ENCODE measurements at regions not wholly inside any gene's neighbourhood (a gene's known extent, or its start where the extent isn't known, plus 50 kb on each side); places are given as distances from the start of the nearest gene placed in this dataset.

- Histone ChIP-seq H3K4me3 (ENCODE audit: low read length in 2 of 2) (no peak overlapping the region), H3K36me3 (ENCODE audit: insufficient read depth, low read length) (no peaks in the 10 kb centered on the region), H3K9me3 (ENCODE audit: control insufficient read depth in 1 of 2, low read length in 2 of 2) (no peaks in the 10 kb centered on the region), H3K27me3 (ENCODE audit: insufficient read depth, low read length) (no peaks in the 10 kb centered on the region), H3K4me1 (ENCODE audit: insufficient read depth, low read length) (no peaks in the 10 kb centered on the region), H3K27ac (ENCODE audit: low read depth, low read length) (no peak overlapping the region)
- peaks cover 0 to 2% (median 0%) of the 10 kb centered on the region in 8 donors for H3K9me3 Mint-ChIP-seq
- H3K27ac Mint-ChIP-seq, result no peak overlapping the region
- H3K4me3 Mint-ChIP-seq, result no peak overlapping the region
- ChIA-PET CTCF (ENCODE audit: partially characterized antibody) (no interaction called here), POLR2A (ENCODE audit: partially characterized antibody) (no interaction called here)
- no peak for DNase-seq
- intact Hi-C loops (cut with micrococcal nuclease), result no loop called here
- peaks cover 0 to 1% of the 10 kb centered on the region in 2 donors for H3K27me3 Mint-ChIP-seq
- H3K4me1 Mint-ChIP-seq, result no peaks in the 10 kb centered on the region
- H3K36me3 Mint-ChIP-seq, result no peaks in the 10 kb centered on the region
These were observed 311.0 kb downstream of the HLX start for GRCh38 chr1:221190249-221190648.

- H3K27ac ChIP-seq (ENCODE audit: low read depth, low read length), result no peak overlapping the region
- H3K4me3 Mint-ChIP-seq, result no peak overlapping the region
- no peaks in the 10 kb centered on the region for H3K4me1 ChIP-seq (ENCODE audit: insufficient read depth, low read length)
- no peak overlapping the region for H3K4me3 ChIP-seq (ENCODE audit: low read length in 2 of 2)
- intact Hi-C loops (cut with micrococcal nuclease), result no loop called here
- H3K9me3 ChIP-seq (ENCODE audit: control insufficient read depth in 1 of 2, low read length in 2 of 2), result no peaks in the 10 kb centered on the region
- DNase-seq, result no peak
- no peaks in the 10 kb centered on the region for H3K27me3 ChIP-seq (ENCODE audit: insufficient read depth, low read length)
- POLR2A ChIA-PET (ENCODE audit: partially characterized antibody), result no interaction called here
- no peaks in the 10 kb centered on the region for H3K36me3 ChIP-seq (ENCODE audit: insufficient read depth, low read length)
- no peaks in the 10 kb centered on the region for H3K4me1 Mint-ChIP-seq
- H3K36me3 Mint-ChIP-seq, result no peaks in the 10 kb centered on the region
- no peaks in the 10 kb centered on the region for H3K27me3 Mint-ChIP-seq
- CTCF ChIA-PET (ENCODE audit: partially characterized antibody), result no interaction called here
- H3K27ac Mint-ChIP-seq, result no peak overlapping the region
- H3K9me3 Mint-ChIP-seq, result peaks cover 0 to 7% (median 4%) of the 10 kb centered on the region in 8 donors
These were observed 312.8 kb downstream of the HLX start for GRCh38 chr1:221192055-221192454.

GRCh38 chr1:221200464-221200863 lies 321.2 kb downstream of the HLX start:
- intact Hi-C loops (cut with micrococcal nuclease), result no loop called here

GRCh38 chr1:221201773-221202172 lies 322.5 kb downstream of the HLX start:
- Histone ChIP-seq H3K36me3 (ENCODE audit: insufficient read depth, low read length) (no peaks in the 10 kb centered on the region), H3K9me3 (ENCODE audit: control insufficient read depth in 1 of 2, low read length in 2 of 2) (no peaks in the 10 kb centered on the region), H3K4me3 (ENCODE audit: low read length in 2 of 2) (no peak overlapping the region), H3K4me1 (ENCODE audit: insufficient read depth, low read length) (no peaks in the 10 kb centered on the region), H3K27ac (ENCODE audit: low read depth, low read length) (no peak overlapping the region), H3K27me3 (ENCODE audit: insufficient read depth, low read length) (no peaks in the 10 kb centered on the region)
- Mint-ChIP-seq H3K27ac (no peak overlapping the region), H3K4me1 (no peaks in the 10 kb centered on the region), H3K4me3 (no peak overlapping the region), H3K36me3 (no peaks in the 10 kb centered on the region), H3K9me3 (peaks cover 0 to 2% (median 1%) of the 10 kb centered on the region in 8 donors), H3K27me3 (peaks cover 0 to 5% of the 10 kb centered on the region in 2 donors)
- no peak for DNase-seq
- intact Hi-C loops (cut with micrococcal nuclease), result no loop called here
- POLR2A ChIA-PET (ENCODE audit: partially characterized antibody), result no interaction called here
- CTCF ChIA-PET (ENCODE audit: partially characterized antibody), result interaction anchor here (0.7 to 1.3 kb wide), 2 partner anchors 27 to 49 kb away, joined by 3 read pairs; no protein-coding TSS in a partner anchor

More at GRCh38 chr1:221200464-221200863, 321.2 kb downstream of the HLX start:
- Histone ChIP-seq H3K36me3 (ENCODE audit: insufficient read depth, low read length) (no peaks in the 10 kb centered on the region), H3K9me3 (ENCODE audit: control insufficient read depth in 1 of 2, low read length in 2 of 2) (no peaks in the 10 kb centered on the region), H3K27me3 (ENCODE audit: insufficient read depth, low read length) (no peaks in the 10 kb centered on the region), H3K4me1 (ENCODE audit: insufficient read depth, low read length) (no peaks in the 10 kb centered on the region), H3K4me3 (ENCODE audit: low read length in 2 of 2) (no peak overlapping the region), H3K27ac (ENCODE audit: low read depth, low read length) (no peak overlapping the region)
- Mint-ChIP-seq H3K4me1 (no peaks in the 10 kb centered on the region), H3K4me3 (no peak overlapping the region), H3K27ac (no peak overlapping the region), H3K9me3 (peaks cover 0 to 7% (median 4%) of the 10 kb centered on the region in 8 donors), H3K27me3 (no peaks in the 10 kb centered on the region), H3K36me3 (no peaks in the 10 kb centered on the region)
- POLR2A ChIA-PET (ENCODE audit: partially characterized antibody), result no interaction called here
- CTCF ChIA-PET (ENCODE audit: partially characterized antibody), result interaction anchor here (0.7 kb wide), 1 partner anchor 65 kb away, joined by 4 read pairs; no protein-coding TSS in a partner anchor
- no peak for DNase-seq

- no peaks in the 10 kb centered on the region for H3K4me1 ChIP-seq (ENCODE audit: insufficient read depth, low read length)
- Mint-ChIP-seq H3K4me1 (no peaks in the 10 kb centered on the region), H3K36me3 (no peaks in the 10 kb centered on the region), H3K4me3 (no peak overlapping the region), H3K9me3 (peaks cover 0 to 2% (median 0%) of the 10 kb centered on the region in 8 donors), H3K27ac (no peak overlapping the region), H3K27me3 (peaks cover 0 to 7% of the 10 kb centered on the region in 2 donors)
- H3K4me3 ChIP-seq (ENCODE audit: low read length in 2 of 2), result no peak overlapping the region
- ChIA-PET POLR2A (ENCODE audit: partially characterized antibody) (no interaction called here), CTCF (ENCODE audit: partially characterized antibody) (interaction anchor here (1.0 to 1.7 kb wide), 5 partner anchors 10 to 47 kb away, joined by 3 to 5 read pairs (median 4); no protein-coding TSS in a partner anchor)
- H3K27ac ChIP-seq (ENCODE audit: low read depth, low read length), result no peak overlapping the region
- peak in 4 of 5 donors; percentile 19 to 34 (median 33) for DNase-seq
- H3K9me3 ChIP-seq (ENCODE audit: control insufficient read depth in 1 of 2, low read length in 2 of 2), result no peaks in the 10 kb centered on the region
- intact Hi-C loops (cut with micrococcal nuclease), result no loop called here
- H3K36me3 ChIP-seq (ENCODE audit: insufficient read depth, low read length), result no peaks in the 10 kb centered on the region
- H3K27me3 ChIP-seq (ENCODE audit: insufficient read depth, low read length), result no peaks in the 10 kb centered on the region
These were observed 324.2 kb downstream of the HLX start for GRCh38 chr1:221203224-221204054.

GRCh38 chr1:221204055-221204833 lies 325.0 kb downstream of the HLX start:
- Mint-ChIP-seq H3K4me3 (no peak overlapping the region), H3K9me3 (peaks cover 0 to 2% (median 0%) of the 10 kb centered on the region in 8 donors), H3K4me1 (no peaks in the 10 kb centered on the region), H3K36me3 (no peaks in the 10 kb centered on the region), H3K27ac (no peak overlapping the region), H3K27me3 (peaks cover 2 to 7% of the 10 kb centered on the region in 2 donors)
- H3K4me1 ChIP-seq (ENCODE audit: insufficient read depth, low read length), result no peaks in the 10 kb centered on the region
- DNase-seq, result no peak
- CTCF ChIA-PET (ENCODE audit: partially characterized antibody), result interaction anchor here (1.0 to 1.7 kb wide), 3 partner anchors 11 to 20 kb away, joined by 4 to 5 read pairs (median 4); no protein-coding TSS in a partner anchor
- POLR2A ChIA-PET (ENCODE audit: partially characterized antibody), result no interaction called here
- intact Hi-C loops (cut with micrococcal nuclease), result no loop called here
- H3K27me3 ChIP-seq (ENCODE audit: insufficient read depth, low read length), result no peaks in the 10 kb centered on the region
- no peaks in the 10 kb centered on the region for H3K36me3 ChIP-seq (ENCODE audit: insufficient read depth, low read length)
- H3K9me3 ChIP-seq (ENCODE audit: control insufficient read depth in 1 of 2, low read length in 2 of 2), result no peaks in the 10 kb centered on the region
- no peak overlapping the region for H3K4me3 ChIP-seq (ENCODE audit: low read length in 2 of 2)
- no peak overlapping the region for H3K27ac ChIP-seq (ENCODE audit: low read depth, low read length)

- CTCF ChIA-PET (ENCODE audit: partially characterized antibody), result no interaction called here
- no peak overlapping the region for H3K27ac Mint-ChIP-seq
- intact Hi-C loops (cut with micrococcal nuclease), result no loop called here
These were observed 326.8 kb downstream of the HLX start for GRCh38 chr1:221206076-221206475.

More at GRCh38 chr1:221206076-221206475, 326.8 kb downstream of the HLX start:
- no peaks in the 10 kb centered on the region for H3K9me3 ChIP-seq (ENCODE audit: control insufficient read depth in 1 of 2, low read length in 2 of 2)
- Mint-ChIP-seq H3K4me3 (no peak overlapping the region), H3K27me3 (peaks cover 2 to 7% of the 10 kb centered on the region in 2 donors), H3K4me1 (no peaks in the 10 kb centered on the region), H3K9me3 (peaks cover 0 to 2% (median 0%) of the 10 kb centered on the region in 8 donors), H3K36me3 (no peaks in the 10 kb centered on the region)
- no peak for DNase-seq
- no peaks in the 10 kb centered on the region for H3K36me3 ChIP-seq (ENCODE audit: insufficient read depth, low read length)
- POLR2A ChIA-PET (ENCODE audit: partially characterized antibody), result no interaction called here
- no peaks in the 10 kb centered on the region for H3K4me1 ChIP-seq (ENCODE audit: insufficient read depth, low read length)
- H3K4me3 ChIP-seq (ENCODE audit: low read length in 2 of 2), result no peak overlapping the region
- no peak overlapping the region for H3K27ac ChIP-seq (ENCODE audit: low read depth, low read length)
- H3K27me3 ChIP-seq (ENCODE audit: insufficient read depth, low read length), result no peaks in the 10 kb centered on the region

Data from CD4-positive, alpha-beta memory T cell (primary cell).